ENCODE measurements at regions not wholly inside any gene's neighbourhood (a gene's known extent, or its start where the extent isn't known, plus 50 kb on each side); places are given as distances from the start of the nearest gene placed in this dataset.

GRCh38 chr10:36629476-36629875 is 495.9 kb upstream of the ANKRD30A start:
- TF ChIP-seq CTCF (IDR thresholded peaks at IDR 0.05), result no peak
- no peak for TF ChIP-seq EP300 (IDR thresholded peaks at IDR 0.05)
